LNCAP (cell line): ENCODE measurements at regions not wholly inside any gene's neighbourhood (a gene's known extent, or its start where the extent isn't known, plus 50 kb on each side); places are given as distances from the start of the nearest gene placed in this dataset.

Source experiments
- TF ChIP-seq, protein P1 (sequence below): fragments of 450-650 bp; IDR thresholded peaks from 2 replicates; pipeline ENCODE4 v1.5.1; 2017; ENCODE audit warnings: mild to moderate bottlenecking

DNA sequence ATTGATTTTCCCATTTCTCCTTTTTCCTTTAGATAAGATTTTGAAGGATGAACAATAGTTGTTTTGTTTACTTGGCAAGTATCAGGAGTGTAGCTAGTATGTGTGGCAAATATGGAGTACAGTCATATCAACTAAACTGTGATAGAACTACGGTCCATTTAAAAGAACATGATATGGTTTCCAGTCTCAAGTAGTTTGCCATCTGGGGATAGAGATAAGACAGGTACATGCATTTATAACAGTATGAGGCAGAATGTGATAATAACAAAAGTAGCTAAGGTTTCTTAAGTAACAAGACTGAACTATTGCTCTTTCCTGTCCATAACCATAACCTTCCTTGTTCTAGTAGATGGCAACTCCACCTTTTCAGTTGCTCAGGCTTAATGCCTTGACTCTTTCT, 75.6 kb upstream of the TACR1 start:
- TF ChIP-seq, protein P1, sequence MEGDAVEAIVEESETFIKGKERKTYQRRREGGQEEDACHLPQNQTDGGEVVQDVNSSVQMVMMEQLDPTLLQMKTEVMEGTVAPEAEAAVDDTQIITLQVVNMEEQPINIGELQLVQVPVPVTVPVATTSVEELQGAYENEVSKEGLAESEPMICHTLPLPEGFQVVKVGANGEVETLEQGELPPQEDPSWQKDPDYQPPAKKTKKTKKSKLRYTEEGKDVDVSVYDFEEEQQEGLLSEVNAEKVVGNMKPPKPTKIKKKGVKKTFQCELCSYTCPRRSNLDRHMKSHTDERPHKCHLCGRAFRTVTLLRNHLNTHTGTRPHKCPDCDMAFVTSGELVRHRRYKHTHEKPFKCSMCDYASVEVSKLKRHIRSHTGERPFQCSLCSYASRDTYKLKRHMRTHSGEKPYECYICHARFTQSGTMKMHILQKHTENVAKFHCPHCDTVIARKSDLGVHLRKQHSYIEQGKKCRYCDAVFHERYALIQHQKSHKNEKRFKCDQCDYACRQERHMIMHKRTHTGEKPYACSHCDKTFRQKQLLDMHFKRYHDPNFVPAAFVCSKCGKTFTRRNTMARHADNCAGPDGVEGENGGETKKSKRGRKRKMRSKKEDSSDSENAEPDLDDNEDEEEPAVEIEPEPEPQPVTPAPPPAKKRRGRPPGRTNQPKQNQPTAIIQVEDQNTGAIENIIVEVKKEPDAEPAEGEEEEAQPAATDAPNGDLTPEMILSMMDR = no peak

DNA sequence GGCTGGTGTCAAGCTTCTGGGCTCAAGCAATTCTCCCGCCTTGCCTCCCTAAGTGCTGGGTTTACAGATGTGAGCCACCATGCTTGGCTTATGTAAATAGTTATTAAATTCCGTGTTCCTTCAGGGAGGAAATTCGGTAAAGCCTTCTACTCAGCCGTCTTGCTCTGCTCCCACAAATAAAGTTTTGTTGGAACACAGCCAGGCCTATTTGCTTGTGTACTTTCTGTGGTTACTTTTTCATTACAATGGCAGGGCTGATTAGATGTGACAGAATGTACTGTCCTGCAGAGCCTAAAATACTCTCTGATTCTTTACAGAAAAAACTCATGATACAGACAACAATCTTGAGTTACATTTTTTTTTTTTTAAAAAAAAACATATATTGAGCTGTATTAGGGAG, 68.8 kb upstream of the TACR1 start:
- TF ChIP-seq, protein P1 = no peak

DNA sequence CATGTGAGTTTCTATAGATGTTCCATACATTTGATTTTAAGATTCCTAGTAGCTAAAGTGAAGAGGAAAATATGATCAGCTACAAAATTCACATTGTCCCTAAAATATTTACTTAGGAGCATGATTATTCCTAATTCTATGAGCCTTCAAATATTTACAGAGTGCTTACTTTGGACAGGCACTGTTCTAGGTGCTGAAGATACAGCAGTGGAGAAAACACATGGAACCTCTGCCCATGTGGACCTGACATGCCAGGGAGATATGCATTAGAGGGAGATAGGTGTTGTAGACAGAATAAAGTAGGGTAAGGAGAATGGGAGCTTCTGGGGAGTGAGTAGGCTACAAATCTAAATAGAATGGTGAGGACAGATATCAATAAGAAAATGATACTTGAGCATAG, 62.6 kb upstream of the TACR1 start:
- TF ChIP-seq, protein P1 = no peak

DNA sequence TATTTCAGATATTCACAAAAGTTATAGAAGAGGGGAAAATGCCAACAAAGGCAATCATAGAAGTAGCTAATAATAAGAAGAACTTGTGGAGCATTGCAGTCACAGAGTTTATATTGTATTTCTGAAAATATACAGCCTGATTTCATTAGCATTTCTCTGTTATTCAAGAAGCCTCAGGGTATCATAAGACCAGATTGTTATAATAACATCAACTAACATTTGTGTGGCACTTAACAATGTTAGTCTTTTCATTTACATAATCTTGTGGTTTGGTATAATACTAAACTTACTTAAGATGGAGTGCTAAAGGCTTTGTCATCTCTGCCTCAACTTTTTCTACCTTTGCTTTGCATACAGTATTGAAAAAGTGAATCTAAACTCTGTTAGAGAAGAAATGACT, 61.6 kb upstream of the TACR1 start:
- TF ChIP-seq, protein P1 = no peak

DNA sequence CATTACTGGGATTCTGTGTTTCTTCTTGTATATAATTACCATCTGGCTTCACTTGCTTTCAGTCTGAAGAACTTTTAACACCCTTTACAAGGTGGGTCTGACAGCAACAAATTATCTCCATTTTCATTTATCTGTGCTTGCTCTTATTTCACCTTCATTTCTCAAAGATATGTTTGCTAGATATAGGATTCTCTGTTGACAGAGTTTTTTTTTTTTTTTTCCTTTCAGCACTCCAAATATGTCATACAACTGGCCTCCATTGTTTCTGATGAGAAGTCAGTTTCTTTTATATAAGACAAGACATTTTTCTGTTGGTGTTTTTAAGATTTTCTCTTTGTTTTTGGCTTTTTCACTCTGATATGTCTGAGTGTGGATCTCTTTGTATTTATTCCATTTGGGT, 59.3 kb upstream of the TACR1 start:
- TF ChIP-seq, protein P1 = no peak

DNA sequence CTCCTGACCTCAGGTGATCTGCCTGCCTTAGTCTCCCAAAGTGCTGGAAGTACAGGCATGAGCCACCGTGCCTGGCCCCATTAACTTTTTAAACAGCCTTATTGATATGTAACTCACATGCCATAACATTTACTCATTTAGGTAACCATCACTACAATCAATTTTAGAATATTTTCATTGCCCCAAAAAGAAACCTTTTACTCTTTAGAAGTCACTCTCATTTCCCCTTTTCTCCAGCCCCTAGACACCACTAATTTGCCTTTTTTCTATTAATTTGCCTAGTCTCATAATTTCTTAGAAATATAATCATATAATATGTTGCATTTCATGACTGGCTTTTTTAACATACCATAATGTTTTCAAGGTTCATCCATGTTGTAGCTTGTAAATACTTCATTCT, 57.2 kb upstream of the TACR1 start:
- TF ChIP-seq, protein P1 = no peak

DNA sequence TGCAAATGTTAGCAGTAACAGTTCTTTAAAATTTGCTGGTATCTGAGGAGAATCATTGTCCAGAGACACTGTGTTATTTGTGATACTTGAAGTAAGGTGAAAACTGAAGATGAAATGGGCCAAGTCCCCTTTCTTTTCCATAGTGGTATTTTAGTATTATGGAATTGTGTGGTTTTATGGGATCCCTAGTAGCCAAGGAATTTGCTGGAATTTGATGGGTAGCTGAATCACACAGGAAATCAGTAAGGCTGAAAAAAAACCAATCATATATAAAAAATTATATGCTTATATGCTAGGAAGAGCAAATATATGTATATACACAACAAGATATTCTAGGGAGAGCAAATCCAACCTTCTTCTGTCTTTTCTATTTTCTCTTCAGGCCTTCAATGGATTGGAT, 54.2 kb upstream of the TACR1 start:
- TF ChIP-seq, protein P1 = no peak

DNA sequence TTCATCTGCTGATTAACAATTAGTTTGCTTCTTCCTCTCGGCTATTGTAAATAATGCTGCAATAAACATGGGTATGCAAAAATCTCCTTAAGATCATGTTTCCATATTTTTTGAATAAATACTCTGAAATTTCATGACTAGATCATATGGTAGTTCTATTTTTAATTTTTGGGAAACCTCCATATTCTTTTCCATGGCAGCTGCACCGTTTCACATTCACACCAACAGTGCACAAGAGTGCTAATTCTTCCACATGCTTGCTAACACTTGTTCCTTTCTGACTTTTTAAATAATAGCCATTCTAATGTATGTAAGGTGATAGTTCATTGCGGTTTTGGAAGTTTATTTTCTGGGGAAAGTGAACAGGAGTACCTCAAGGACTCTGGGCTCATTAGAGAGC, 52.6 kb upstream of the TACR1 start:
- TF ChIP-seq, protein P1 = no peak
